ENCODE measurements at regions not wholly inside any gene's neighbourhood (a gene's known extent, or its start where the extent isn't known, plus 50 kb on each side); places are given as distances from the start of the nearest gene placed in this dataset.

DNA sequence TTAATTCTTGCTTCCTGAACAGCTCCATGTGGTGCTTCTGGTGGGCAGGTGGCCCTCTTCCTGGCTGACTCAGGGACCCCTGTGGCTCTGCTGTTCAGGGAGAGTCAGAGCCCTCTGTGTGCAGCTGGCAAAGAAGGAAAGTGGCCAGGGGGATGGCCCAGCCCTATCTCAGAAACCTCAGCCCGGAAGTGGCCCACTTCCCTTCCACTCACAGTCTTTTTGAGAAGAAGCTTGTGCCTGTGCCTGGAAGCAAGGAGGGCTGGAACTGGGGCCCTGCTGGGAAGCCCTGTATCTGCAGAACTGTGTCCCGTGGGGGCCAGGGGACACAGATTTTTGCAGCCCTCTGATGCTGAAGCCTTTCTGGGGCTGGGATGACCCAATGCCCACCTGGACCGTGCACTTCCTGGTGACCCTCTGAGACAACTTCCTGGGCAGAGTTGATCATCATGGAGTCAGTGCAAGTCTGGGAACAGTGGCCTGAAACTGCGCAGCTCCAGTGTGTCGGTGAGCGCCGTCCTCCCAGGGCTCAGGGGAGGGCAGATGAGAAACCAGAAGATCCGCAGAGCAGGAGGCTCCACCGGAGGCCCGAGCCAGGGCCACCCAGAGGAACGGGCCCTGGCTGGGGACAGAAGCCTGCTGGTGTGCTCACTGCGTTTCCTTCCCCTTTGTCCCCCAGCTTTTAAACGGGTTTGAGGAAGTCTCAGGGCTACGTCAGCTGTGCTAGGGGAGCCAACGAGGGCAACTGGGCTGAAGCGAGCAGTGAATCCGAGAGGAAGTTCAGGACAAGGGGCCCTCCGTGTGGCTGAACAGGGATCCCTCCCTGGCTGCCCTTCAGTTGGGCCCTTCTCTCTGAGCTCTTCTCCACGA, 217.4 kb upstream of the RTL1 start:
- DNase-seq (ENCODE audit: low read depth in 2 of 2), result no peak

DNA sequence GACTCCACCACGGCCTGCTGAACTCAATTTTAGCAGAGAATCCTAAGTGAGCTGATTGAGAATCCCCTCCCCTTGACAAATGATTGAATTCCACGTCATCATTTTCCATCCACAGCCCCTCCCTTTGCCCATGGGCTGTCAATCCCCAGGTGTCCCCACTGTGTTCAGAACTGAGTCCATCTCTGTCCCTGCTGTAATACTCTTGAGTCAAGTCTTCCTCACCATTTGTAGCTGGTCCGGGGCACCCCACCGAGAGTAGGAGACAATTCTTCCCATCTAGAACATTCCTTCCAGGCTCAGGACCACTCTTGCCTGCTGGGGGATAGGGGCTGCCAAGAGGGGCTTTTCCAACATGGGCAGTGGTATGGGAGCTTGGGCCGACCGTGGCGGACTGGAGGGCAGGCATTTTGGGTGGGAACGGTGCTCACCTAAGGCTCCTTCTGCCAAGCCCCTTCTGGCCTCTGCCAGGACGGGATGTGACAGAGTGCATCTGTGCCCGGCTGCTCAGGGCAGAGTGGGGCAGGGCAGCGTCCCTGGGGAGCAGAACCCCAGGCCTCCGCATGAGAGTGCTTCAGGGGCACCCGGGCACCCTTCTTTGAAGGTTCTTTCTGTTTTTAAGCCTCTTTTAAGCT, 218.1 kb upstream of the RTL1 start:
- no peak for DNase-seq (ENCODE audit: low read depth in 2 of 2)

DNA sequence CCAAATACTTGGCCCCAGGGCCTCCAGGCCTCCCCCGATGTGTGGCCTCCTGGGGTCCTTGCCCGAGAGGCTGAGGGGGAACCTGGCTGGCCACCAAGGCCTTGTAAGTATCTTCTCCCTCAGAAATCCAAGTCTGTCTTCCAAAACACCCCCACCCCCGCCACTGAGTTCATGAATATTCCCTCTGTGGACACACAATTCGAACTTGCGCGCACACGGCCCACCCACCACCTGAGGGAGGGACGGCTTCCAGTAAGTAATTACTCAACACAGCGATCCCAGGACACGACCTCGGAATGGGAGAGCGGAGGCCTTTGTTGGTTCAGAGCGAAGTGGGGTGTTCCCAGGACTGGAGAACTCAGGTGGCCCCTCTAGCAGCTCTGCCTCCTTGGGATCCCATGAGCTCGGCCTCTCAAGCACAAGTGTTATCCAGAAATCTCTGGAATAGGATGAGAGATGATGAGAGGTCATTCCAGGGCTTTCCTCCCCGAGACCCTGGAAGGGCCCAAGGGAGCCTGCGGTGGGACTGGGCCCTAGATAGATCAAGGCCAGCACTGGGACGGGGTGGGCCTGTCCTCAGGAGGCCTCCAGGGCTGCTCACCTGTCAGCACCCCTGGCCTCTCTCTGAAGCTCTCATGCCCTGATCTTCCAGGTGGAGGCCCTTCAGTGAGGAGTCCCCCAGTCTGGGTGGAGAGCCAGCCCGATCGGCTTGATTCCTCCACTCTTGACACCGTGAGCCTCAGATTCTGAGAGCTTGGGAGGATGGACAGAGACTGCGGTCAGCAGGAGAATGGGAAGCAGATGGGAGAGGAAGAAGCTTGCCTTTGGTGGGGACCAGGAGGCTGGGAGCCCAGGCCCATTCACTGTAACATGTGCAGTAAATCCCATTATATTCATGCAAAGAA, 219.0 kb upstream of the RTL1 start:
- DNase-seq (ENCODE audit: low read depth in 2 of 2), result no peak

DNA sequence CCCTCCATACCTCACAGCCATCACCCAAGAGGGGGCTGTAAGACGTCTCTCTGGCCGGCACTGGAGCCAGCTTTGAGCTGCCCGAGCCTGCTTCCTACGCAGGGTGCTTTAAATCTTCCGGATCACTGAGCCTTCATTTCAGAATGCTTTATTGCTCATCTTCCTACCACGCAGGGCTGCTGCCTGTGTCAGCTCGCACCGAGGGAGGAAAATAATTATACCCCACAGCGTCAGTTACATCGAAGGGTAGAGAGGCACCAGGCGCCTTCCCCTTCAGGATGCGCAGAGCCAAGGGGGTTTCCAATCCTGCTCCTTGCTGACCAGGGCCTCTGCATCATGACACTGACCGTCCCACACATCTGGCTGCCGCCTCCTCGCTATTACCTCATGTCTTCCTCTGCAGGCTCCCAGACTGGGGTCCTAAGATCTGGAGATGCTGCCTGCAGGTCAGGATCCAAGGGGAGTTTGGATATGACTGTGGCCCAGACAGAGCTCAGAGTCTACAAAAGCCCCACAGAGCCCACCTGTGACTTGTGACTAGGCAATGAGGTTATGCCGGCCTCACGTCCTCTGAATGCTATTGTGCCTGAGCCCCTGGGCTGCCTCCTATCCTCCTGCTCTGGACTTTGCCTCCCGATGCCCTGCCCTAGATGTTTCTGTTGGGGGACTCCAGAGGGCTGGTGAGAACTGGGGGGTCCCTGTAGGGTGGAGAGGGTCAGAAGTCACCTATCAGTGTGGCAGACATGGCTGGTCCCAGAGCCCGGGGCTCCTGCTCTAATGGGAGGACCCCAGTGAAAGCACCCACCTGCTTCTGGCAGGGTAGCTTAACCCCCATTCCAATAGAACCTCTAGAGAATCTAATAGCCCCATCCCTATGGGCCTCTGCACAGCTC, 220.3 kb upstream of the RTL1 start:
- DNase-seq (ENCODE audit: low read depth in 2 of 2), result no peak

DNA sequence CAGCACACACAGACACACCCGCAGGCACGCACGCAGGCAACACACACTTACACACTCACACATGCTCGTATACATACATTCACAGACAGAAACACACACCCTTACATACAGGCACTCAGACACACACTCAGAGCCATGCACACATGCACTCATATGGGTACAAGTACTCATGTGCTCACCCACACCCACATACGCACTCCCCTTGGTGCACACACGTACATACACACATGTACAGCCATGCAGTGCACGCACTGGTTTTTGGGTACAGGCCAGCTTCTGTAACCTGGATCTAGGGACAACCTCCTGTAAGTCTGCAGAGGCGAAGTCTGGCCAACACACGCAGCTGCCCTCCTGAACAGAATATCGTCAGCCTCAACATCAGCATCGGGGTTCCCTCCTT, 221.3 kb upstream of the RTL1 start:
- DNase-seq (ENCODE audit: low read depth in 2 of 2), result no peak

DNA sequence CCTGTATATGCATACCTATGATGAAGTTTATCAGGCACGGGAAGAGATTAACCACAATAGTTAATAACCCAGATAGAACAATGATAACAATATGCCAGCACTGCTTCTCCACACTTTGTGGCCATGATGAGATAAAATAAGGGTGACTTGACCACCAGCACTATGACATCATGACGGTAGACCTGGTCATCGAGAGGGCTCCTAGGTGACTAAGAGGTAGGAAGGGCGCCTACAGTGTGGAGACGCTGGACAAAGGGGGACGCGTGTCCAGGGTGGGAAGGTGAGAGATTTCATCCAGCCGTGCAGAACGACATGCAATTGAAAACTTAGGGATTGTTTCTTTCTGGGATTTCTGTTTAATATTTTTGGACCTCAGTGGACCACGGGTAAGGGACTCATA, 221.8 kb upstream of the RTL1 start:
- no peak for DNase-seq (ENCODE audit: low read depth in 2 of 2)

DNA sequence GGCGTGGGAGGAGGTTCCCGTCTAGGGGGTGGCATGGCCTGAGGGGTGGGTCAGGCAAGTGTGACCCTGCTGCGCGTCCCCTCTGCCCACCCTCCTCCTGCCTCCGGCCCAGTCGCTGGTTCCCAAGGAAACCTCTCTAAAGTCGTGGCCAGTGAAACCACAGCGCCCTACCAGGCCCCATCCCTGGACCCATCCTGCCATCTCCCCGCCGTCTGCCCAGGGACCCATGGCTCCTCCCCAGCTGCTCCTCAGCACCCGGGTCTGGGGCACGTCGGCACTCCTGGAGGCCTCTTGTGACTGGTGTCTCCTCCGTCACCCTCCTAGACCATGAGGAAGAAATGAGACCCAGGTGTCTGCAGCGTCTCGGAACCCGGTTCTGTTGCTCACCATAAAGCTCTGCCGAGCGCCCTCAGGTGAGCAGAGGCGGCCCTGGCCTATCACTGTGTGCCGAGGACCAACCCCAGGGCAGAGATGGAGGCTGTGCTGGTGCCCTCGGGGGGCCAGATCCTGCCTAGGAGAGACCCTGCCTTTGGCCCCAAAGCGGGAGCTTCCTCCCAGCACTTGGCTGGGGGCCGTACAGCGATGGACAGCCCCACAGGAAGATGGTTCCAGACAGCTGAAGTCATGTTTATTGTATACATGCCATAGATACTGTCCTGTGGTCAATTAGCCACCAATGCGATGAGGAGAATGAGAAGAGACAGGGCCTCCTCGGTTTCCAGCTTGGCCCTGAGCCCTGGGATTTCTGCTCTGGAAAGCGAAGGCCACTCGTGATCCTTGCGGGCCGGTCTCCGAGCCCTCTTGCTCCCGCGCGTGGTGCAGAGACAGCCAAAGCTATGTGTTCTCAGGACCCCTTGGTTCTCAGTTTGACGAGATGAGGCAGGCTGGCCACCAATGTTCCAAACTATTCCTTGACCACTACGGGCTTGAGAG, 222.5 kb upstream of the RTL1 start:
- DNase-seq (ENCODE audit: low read depth in 2 of 2), result no peak

DNA sequence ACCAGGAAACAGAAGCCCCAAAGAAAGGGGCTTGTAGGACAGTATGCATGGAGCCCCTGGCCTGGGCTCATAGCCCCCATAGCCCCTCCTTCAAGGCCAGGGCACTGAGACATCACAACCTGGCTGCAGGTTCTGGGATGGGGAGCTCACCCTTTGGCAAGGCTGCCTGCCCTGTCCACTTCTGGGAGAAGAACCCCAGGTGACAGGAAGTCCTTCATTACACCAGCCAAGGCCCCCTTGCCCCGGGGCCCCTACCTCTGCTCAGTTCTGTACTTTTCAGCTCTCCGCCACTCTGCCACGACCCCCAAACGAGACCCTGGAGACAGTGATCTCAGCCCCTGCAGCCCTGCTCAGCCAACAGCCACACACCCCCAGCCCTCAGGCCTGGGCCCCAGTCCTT, 223.2 kb upstream of the RTL1 start:
- DNase-seq (ENCODE audit: low read depth in 2 of 2), result no peak

DNA sequence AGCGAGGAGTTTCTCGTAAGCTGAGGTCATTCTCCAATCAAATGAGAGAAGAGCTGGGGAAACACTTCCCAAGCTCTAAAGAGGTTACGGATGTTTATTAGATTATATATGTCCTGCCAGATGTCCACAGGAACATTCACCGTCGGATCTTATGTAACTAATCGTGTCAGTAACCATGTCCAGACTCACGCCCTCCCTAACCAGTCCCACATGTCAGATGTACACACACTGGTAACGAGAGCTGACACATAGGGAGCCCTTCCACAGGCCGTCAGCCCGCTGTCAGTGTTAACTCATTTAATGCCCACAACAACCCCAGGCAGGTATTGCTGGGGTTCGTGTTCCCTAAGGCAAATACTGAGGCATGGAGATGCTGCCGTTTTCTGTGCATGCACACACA, 223.7 kb upstream of the RTL1 start:
- no peak for DNase-seq (ENCODE audit: low read depth in 2 of 2)

DNA sequence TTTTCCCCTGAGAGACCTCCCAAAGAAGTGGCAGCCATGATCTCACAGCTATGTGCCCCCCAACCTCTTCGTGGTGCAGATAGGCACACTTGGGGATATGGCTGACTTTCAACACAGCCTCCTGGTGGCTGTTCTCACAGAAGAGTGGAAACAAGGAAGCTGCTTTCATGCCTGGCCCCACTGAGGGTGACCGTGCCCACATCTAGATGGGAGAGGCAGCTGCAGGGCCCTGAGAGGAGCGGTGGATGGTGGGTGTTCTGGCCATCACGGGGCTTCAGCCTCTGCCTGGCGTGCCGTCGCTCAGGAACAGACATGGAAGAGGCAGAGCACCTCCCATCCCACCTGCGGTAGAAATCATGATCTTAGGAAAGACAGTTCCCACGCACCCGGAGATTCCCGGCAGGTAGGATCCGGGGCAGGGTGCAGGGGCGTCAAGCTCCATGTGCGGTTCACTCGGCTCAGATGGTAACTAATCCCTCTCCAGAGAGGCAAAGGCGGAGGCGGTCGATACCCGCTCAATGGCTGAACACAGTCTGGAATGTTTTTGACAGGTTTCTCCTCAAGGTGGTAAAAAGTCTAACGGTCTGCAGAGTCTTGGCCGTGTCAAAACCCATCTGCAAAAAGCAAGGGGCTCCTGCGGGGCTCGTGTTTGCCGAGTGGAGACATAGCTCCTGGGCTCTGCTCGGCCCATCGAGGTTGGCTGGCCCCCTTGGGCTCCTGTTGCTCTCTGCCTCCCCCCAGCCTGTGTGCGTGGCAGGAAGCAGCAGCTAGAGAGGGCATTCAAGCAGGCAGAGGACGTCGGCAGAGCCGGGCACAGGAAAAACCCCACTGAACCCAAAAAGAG, 225.2 kb upstream of the RTL1 start:
- DNase-seq (ENCODE audit: low read depth in 2 of 2), result no peak

DNA sequence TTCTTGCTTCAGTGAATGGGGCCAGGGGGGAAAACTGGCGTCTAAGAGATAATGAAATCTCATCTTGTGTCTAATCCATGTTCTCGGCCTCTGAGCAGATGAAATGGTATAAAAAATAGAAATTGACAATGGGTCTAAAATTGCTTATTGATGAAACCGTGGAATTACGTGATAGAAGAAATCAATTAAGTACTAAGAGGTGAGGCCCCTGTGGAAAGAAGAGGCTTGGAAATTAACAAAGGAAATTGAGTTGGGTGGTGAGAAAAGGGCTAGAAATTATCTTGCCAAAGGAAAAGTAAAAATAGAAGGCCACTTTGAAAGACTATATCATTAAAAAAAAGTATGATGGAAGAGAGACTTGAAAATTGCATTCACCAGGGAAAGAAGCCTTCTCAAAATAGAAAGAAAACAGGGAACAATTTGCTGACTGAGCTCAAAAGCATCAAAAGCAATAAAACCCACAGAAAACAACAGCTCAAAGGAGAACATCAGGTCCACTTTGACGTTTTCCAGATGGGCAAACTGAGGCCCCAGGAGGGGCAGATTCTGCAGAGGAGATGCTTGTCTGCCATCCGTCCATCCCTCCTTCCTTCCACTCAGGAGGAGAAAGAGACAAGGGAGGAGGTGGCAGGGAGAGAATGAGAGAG, 226.1 kb upstream of the RTL1 start:
- no peak for DNase-seq (ENCODE audit: low read depth in 2 of 2)

DNA sequence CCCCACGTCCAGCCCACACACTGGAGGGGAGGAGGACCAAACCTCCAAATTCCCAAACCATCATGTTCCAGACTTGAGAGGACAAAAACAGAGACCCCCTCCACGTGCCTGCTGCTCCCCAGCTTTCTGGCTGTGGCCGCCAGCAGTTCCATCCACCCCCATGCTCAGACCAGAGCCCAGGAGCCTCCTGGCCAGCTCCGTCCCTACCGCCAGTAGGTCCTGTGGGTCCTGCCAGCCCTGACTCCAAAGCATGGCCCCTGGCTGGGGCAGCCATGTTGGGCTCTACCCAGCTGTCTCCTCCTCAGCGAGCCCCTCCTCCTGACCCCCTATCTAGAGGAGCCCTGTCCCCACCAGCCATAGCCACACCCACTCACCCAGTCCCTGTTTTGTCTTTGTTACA, 227.3 kb upstream of the RTL1 start:
- DNase-seq (ENCODE audit: low read depth in 2 of 2), result no peak

DNA sequence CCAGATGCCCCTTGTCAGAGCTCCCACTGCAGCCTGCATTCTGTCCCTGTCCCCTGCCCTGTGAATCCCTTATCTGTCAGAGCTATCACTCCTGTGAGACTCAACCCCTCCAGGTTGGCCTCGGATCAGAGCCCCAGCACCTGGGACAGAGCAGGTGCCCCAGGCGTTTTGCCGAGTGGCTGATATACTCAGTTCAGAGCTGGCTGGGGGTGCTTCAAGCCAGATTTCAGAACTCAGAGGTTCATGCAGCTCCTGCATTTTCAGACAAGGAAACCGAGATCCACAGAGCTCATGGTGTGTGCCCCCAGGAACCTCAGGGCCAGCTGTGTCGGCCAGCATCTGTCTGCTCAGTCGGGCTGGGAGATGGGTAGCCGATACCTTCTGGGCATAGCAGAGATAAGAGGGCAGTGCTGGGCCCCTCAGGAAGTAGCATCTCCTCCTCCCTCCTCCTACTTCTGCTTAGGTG, 228.0 kb upstream of the RTL1 start:
- DNase-seq (ENCODE audit: low read depth in 2 of 2), result no peak

DNA sequence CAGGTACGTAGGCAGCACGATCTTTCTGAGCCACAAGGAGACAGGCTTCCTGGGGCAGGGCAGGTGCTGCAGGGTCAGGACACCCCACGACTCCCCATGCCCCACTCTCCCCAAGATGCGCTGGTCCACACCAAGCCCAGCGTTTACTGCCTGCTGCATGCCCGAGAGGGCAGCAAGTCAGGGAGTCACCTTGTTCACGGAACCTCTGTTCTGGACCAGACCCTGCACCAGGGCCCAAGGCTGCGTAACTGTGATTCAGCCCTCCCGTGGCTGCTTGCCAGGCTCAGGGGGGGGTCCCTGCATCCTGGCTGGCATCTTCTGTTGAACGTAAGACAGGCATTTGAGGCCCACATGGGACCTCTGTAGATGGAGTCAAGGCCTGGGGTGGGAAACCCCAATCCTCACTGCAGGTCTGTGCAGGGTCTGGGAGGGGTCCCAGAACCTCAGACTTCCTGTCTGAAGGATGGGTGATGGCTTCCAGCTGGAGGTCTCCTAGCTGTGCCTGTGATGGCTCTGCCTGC, 228.6 kb upstream of the RTL1 start:
- DNase-seq (ENCODE audit: low read depth in 2 of 2), result no peak

DNA sequence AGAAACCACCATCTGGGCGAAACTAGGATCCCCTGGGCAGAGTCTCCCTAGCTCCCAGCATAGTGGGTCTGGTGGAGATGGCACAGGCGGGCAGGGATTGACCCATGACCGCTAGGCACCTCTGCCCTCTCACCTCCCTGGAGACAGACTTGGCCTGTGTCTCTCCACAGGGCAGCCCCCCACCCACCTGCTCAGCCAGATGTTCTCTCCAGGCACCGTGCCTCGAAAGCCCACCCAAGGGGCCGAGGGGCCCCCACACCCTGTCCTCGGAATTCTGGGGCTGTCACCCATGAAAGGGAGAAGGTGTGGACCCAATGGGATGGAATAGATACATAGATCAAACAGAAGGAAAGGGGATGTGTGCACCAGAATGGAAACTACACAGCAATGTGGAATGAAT, 229.1 kb upstream of the RTL1 start:
- DNase-seq (ENCODE audit: low read depth in 2 of 2), result no peak

DNA sequence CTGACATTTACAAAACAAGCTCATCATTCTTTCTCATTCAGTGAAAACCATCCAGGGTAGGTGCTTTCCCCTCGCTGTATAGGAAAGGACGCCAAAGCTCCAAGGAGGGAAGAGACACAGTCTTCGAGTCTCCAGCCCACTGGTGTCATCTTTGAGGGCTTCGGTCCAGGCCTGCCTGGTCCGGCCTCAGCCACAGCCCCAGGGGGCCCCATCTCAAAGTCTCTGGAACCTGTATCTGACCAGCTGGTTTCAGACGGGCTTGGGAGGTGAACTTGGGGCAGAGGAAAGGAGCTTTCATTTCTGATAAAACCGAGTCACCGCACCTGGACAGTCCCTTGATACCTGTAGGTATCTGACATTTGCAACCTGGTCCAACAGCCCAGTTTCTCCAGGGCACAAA, 229.5 kb upstream of the RTL1 start:
- no peak for DNase-seq (ENCODE audit: low read depth in 2 of 2)

DNA sequence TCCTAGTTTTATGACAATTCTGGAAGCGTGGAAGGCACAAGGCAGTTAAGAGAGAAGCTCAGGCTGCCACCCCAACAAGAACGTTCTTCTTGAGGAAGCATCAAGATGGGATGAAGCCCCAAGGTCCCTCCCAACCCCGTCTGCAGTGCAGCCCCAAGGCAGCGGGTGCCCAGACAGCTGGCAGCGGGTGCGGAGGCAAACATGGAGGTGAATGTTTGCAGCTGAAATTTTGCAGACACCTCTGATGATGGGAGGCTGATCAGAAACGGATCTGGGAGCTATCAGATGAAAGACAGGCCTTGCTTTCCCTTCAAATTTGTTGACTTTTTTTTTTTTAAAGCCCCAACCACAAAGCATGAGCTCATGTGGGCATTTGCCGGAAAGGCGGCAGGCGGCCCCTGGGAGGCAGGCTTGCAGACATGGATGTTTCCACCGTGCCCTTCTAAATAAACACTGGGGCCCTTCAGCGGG, 230.7 kb upstream of the RTL1 start:
- DNase-seq (ENCODE audit: low read depth in 2 of 2), result no peak

DNA sequence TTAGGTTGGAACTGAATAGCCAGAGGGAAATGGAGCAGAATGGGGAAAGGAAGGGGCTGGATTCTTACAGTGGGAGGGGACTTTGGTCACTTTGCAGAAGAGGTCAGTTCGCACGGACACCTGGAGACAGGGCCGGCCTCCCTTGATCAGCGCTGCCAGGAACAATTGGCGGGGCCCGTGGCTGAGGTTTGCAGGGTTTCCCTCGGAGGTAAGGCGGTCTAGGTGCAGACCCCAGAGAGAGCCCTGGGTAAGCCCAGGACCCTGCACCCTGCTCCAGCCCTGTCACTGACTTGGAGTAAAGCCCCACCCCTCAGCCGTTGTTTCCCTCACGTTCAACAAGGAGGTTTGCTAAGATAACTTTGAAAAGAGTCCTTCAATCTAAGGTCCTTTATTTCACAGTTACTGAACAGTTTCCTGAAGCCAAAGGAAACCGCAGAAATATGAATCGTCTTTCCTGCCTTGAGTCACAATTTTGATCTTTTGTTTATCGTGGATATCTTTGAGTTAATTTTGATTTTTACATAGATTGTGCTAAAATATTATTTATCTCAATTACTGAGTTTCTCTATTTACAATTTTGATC, 231.4 kb upstream of the RTL1 start:
- no peak for DNase-seq (ENCODE audit: low read depth in 2 of 2)
